Neural progenitor cell (in vitro differentiated cells): ENCODE measurements at regions not wholly inside any gene's neighbourhood (a gene's known extent, or its start where the extent isn't known, plus 50 kb on each side); places are given as distances from the start of the nearest gene placed in this dataset.

Experiments used
- DNase-seq: peaks from one replicate; pipeline ENCODE4 v3.0.0-alpha.2; 2016; ENCODE audit warnings: low spot score
- H2AFZ ChIP-seq: fragments of 200-600 bp; sonication (generic); replicated peaks from 2 replicates; pipeline ENCODE4 v1.6.1; 2016; ENCODE audit warnings: antibody characterized with exemption
- H3F3A ChIP-seq: fragments of 200-600 bp; sonication (generic); 2 replicates; pipeline ENCODE4 v1.6.1; 2016; ENCODE audit warnings: antibody characterized with exemption, low read depth
- H3K27ac ChIP-seq: fragments of 200-600 bp; sonication (generic); 2 replicates; pipeline ENCODE4 v1.5.1; 2016; ENCODE audit warnings: mild to moderate bottlenecking
- H3K27me3 ChIP-seq: fragments of 200-600 bp; sonication (generic); 2 replicates; pipeline ENCODE4 v1.6.1; 2016; ENCODE audit warnings: mild to moderate bottlenecking, moderate library complexity
- H3K36me3 ChIP-seq: fragments of 200-600 bp; sonication (generic); 2 replicates; pipeline ENCODE4 v1.5.1; 2016
- H3K4me1 ChIP-seq: fragments of 200-600 bp; sonication (generic); 2 replicates; pipeline ENCODE4 v1.6.1; 2016; ENCODE audit warnings: mixed run types
- H3K4me2 ChIP-seq: fragments of 200-600 bp; sonication (generic); 2 replicates; pipeline ENCODE4 v1.6.1; 2016
- H3K4me3 ChIP-seq: fragments of 200-600 bp; sonication (generic); 2 replicates; pipeline ENCODE4 v1.5.1; 2016
- H3K79me2 ChIP-seq: fragments of 200-600 bp; sonication (generic); 2 replicates; pipeline ENCODE4 v1.6.1; 2016; ENCODE audit warnings: low read depth
- H3K9ac ChIP-seq: fragments of 200-600 bp; sonication (generic); 2 replicates; pipeline ENCODE4 v1.6.1; 2016
- H3K9me3 ChIP-seq: fragments of 200-600 bp; sonication (generic); 2 replicates; pipeline ENCODE4 v1.5.1; 2016; ENCODE audit warnings: low read depth
- H4K20me1 ChIP-seq: fragments of 200-600 bp; sonication (generic); 2 replicates; pipeline ENCODE4 v1.6.1; 2016; ENCODE audit warnings: low read depth
- H3K27ac Mint-ChIP-seq: 3 replicates; pipeline ENCODE4 v1.8.0; 2021; ENCODE audit warnings: mixed read lengths
- H3K27me3 Mint-ChIP-seq: 2 replicates; pipeline ENCODE4 v1.8.0; 2022; ENCODE audit warnings: low read depth, mild to moderate bottlenecking, inconsistent platforms, moderate library complexity, mixed read lengths; ENCODE audit not compliant: insufficient read depth
- H3K36me3 Mint-ChIP-seq: 3 replicates; pipeline ENCODE4 v1.8.0; 2021; ENCODE audit warnings: mixed read lengths
- H3K4me1 Mint-ChIP-seq: 3 replicates; pipeline ENCODE4 v1.8.0; 2021; ENCODE audit warnings: mixed read lengths
- H3K4me3 Mint-ChIP-seq: 3 replicates; pipeline ENCODE4 v1.8.0; 2021; ENCODE audit warnings: mild to moderate bottlenecking, moderate library complexity, mixed read lengths
- H3K9me3 Mint-ChIP-seq: 3 replicates; pipeline ENCODE4 v1.8.0; 2020; ENCODE audit warnings: mixed read lengths
- CTCF ChIP-seq: fragments of 200-600 bp; sonication (generic); IDR thresholded peaks from 2 replicates; pipeline ENCODE4 v1.5.1; 2017; ENCODE audit warnings: antibody characterized with exemption, mild to moderate bottlenecking
- EZH2 ChIP-seq: fragments of 200-600 bp; sonication (generic); IDR thresholded peaks from 2 replicates; pipeline ENCODE4 v1.6.1; 2017; ENCODE audit warnings: antibody characterized with exemption, mild to moderate bottlenecking, moderate library complexity
- EZH2phosphoT487 ChIP-seq: fragments of 200-600 bp; sonication (generic); IDR thresholded peaks from 2 replicates; pipeline ENCODE4 v1.6.1; 2017; ENCODE audit warnings: antibody characterized with exemption

GRCh38 chr16:87239545-87239944, 77.6 kb downstream of the C16orf95 start:
- no peaks in the 10 kb centered on the region for H4K20me1 ChIP-seq
- peaks cover 7% of the 10 kb centered on the region for H3K27me3 Mint-ChIP-seq
- no peak overlapping the region for H3K4me3 Mint-ChIP-seq
- H3K36me3 Mint-ChIP-seq, result no peaks in the 10 kb centered on the region
- no peak overlapping the region for H3K4me2 ChIP-seq
- no peaks in the 10 kb centered on the region for H3K36me3 ChIP-seq
- H2AFZ ChIP-seq, result no peak overlapping the region
- no peaks in the 10 kb centered on the region for H3K9me3 Mint-ChIP-seq
- no peaks in the 10 kb centered on the region for H3K9me3 ChIP-seq
- DNase-seq, result no peak
- peaks cover 10% of the 10 kb centered on the region for H3F3A ChIP-seq
- H3K9ac ChIP-seq, result no peak overlapping the region
- H3K4me1 ChIP-seq, result peaks cover 15% of the 10 kb centered on the region
- H3K27ac Mint-ChIP-seq, result no peak overlapping the region
- H3K79me2 ChIP-seq, result no peaks in the 10 kb centered on the region
- H3K4me3 ChIP-seq, result no peak overlapping the region
- no peak overlapping the region for H3K27ac ChIP-seq
- H3K4me1 Mint-ChIP-seq, result peaks cover 20% of the 10 kb centered on the region
- no peaks in the 10 kb centered on the region for H3K27me3 ChIP-seq
- TF ChIP-seq EZH2 (no peak), EZH2phosphoT487 (no peak), CTCF (no peak)

DNA sequence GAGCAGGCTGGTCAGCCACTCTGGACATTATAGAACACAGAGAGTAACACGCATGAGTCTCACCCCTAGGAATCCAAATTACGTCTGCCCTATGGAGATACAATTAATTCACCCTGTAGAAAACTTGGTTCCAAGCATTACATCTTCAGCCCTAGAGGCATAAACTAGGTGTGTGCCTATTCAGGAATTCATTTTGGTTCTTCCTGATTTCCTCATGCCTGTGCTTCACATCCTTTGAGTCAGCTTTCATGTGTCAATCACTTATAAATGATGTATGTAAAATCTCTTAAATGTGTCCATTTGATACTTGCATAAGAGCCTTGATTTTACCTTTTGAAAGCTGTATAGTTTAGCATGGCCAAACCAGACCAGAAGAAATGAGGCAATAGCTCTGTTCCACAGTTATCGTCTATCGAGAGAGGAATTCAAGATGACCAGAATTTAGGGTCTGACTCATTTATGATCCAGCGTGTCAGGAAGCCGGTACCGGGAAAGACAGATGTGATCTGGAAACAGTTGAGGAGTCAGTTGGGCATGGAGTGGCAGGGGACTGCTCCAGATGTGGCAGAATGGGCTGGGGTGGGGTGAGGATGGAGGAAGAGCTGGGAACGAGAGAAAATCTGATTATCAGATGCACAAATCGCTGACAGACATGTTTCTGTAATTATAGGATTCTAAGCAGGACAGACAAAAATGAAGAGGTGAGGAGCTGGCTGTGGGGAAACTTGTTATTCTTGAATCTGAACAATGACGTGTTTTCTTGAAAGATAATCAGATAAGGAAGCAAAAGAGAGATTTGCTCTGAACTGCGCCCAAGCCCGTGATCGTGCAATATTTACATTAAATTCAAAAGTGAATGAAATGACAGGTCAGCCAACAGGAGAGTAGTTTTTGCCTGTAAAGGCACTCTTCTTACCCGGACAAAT, 76.7 kb downstream of the C16orf95 start:
- no peak overlapping the region for H3K27ac Mint-ChIP-seq
- no peak overlapping the region for H3K4me2 ChIP-seq
- H3K4me3 Mint-ChIP-seq, result no peak overlapping the region

DNA sequence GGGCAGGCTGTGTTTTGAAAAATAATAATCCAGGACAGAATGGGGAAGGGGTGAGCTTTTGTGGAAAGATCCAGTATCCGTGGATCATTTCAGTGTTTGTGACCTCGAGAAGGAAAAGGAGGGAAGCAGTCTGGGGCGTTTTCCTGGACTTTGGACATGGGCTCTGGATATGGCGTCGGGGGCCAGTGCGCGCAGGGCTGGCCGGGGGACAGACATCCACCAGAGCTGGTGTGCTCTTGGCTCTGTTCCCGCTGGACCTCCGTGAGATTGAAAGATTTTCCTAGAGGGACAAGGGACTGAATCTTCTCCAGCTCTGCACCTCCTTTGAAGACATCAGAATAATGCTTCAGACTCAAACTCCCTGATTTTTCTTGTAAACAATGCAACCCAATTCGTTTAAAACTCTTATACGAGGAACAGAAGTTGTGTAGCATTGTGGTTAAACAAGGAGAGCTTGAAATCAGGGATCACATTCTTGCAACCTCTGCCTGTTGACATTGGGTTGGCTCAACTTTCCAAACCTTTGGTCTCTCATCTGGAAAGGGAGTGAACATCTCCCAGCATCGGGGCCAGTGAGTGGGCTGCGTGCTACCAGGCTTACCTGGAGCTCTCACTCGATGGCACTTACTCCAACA, 75.9 kb downstream of the C16orf95 start:
- Mint-ChIP-seq H3K36me3 (no peaks in the 10 kb centered on the region), H3K4me1 (peaks cover 30% of the 10 kb centered on the region), H3K4me3 (no peak overlapping the region), H3K27ac (no peak overlapping the region), H3K9me3 (no peaks in the 10 kb centered on the region), H3K27me3 (peaks cover 6% of the 10 kb centered on the region)
- TF ChIP-seq EZH2phosphoT487 (no peak), EZH2 (no peak), CTCF (no peak)
- Histone ChIP-seq H3K4me3 (no peak overlapping the region), H3K27ac (no peak overlapping the region), H3F3A (peaks cover 10% of the 10 kb centered on the region), H3K79me2 (no peaks in the 10 kb centered on the region), H3K36me3 (no peaks in the 10 kb centered on the region), H4K20me1 (no peaks in the 10 kb centered on the region), H3K27me3 (no peaks in the 10 kb centered on the region), H3K4me1 (peaks cover 26% of the 10 kb centered on the region), H3K9ac (no peak overlapping the region), H3K4me2 (no peak overlapping the region), H3K9me3 (no peaks in the 10 kb centered on the region), H2AFZ (no peak overlapping the region)
- DNase-seq, result no peak

More for the DNA sequence above, 76.7 kb downstream of the C16orf95 start:
- Mint-ChIP-seq H3K4me1 (peaks cover 28% of the 10 kb centered on the region), H3K27me3 (peaks cover 7% of the 10 kb centered on the region), H3K36me3 (no peaks in the 10 kb centered on the region), H3K9me3 (no peaks in the 10 kb centered on the region)
- DNase-seq, result no peak
- Histone ChIP-seq H4K20me1 (no peaks in the 10 kb centered on the region), H3K4me1 (peaks cover 19% of the 10 kb centered on the region), H3K36me3 (no peaks in the 10 kb centered on the region), H3K27ac (no peak overlapping the region), H3K9me3 (no peaks in the 10 kb centered on the region), H3K4me3 (no peak overlapping the region), H3K27me3 (no peaks in the 10 kb centered on the region), H3K9ac (no peak overlapping the region), H2AFZ (no peak overlapping the region), H3K79me2 (no peaks in the 10 kb centered on the region), H3F3A (peaks cover 10% of the 10 kb centered on the region)
- TF ChIP-seq EZH2phosphoT487 (no peak), CTCF (no peak), EZH2 (no peak)
